ENCODE measurements at regions not wholly inside any gene's neighbourhood (a gene's known extent, or its start where the extent isn't known, plus 50 kb on each side); places are given as distances from the start of the nearest gene placed in this dataset.

- no peak overlapping the region for H4K8ac ChIP-seq (ENCODE audit: extremely low read depth, insufficient read depth, low read length)
- TF ChIP-seq KDM5A (IDR thresholded peaks at IDR 0.05; ENCODE audit: low read length), result no peak
- TF ChIP-seq POLR2AphosphoS5 (IDR thresholded peaks at IDR 0.05; ENCODE audit: low read depth, low read length), result no peak
- TF ChIP-seq PHF8 (conservative IDR thresholded peaks at IDR 0.05; ENCODE audit: low read depth, low read length), result no peak
- TF ChIP-seq RBBP5 (IDR thresholded peaks at IDR 0.05; ENCODE audit: borderline replicate concordance, low read depth, low read length), result no peak
- TF ChIP-seq, protein P1, sequence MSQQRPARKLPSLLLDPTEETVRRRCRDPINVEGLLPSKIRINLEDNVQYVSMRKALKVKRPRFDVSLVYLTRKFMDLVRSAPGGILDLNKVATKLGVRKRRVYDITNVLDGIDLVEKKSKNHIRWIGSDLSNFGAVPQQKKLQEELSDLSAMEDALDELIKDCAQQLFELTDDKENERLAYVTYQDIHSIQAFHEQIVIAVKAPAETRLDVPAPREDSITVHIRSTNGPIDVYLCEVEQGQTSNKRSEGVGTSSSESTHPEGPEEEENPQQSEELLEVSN (IDR thresholded peaks at IDR 0.05), result no peak
- TF ChIP-seq JUN (IDR thresholded peaks at IDR 0.05; ENCODE audit: low read depth, low read length), result no peak
- no peak for TF ChIP-seq JUND (IDR thresholded peaks at IDR 0.05; ENCODE audit: low read length)
- TF ChIP-seq, protein P2, sequence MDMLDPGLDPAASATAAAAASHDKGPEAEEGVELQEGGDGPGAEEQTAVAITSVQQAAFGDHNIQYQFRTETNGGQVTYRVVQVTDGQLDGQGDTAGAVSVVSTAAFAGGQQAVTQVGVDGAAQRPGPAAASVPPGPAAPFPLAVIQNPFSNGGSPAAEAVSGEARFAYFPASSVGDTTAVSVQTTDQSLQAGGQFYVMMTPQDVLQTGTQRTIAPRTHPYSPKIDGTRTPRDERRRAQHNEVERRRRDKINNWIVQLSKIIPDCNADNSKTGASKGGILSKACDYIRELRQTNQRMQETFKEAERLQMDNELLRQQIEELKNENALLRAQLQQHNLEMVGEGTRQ (IDR thresholded peaks at IDR 0.05; ENCODE audit: low read length), result no peak
- TF ChIP-seq CBX5 (IDR thresholded peaks at IDR 0.05; ENCODE audit: low read depth, low read length), result no peak
- no peak for TF ChIP-seq MAX (IDR thresholded peaks at IDR 0.05)
- TF ChIP-seq SP2 (IDR thresholded peaks at IDR 0.05; ENCODE audit: low read length), result no peak
- TF ChIP-seq HDAC2 (IDR thresholded peaks at IDR 0.05; ENCODE audit: borderline replicate concordance in 1 of 2, low read depth in 2 of 2, low read length in 2 of 2), result no peak
- no peak for TF ChIP-seq KDM4A (IDR thresholded peaks at IDR 0.05; ENCODE audit: low read depth, low read length, severe bottlenecking)
These were observed 120.4 kb upstream of the CDH9 start for GRCh38 chr5:27158775-27159174.

More at GRCh38 chr5:27158775-27159174, 120.4 kb upstream of the CDH9 start:
- DNase-seq (ENCODE audit: low read depth in 1 of 2, low spot score in 2 of 2) (no peak), FAIRE-seq (no peak)
- H2BK20ac ChIP-seq (ENCODE audit: low read length), result no peak overlapping the region
- no peaks in the 10 kb centered on the region for H3K23me2 ChIP-seq (ENCODE audit: low read depth, low read length)
- no peak overlapping the region for H2BK12ac ChIP-seq (ENCODE audit: low read depth, low read length)
- WGBS, 2 experiments (ENCODE audit: extremely low coverage in 1 of 2, insufficient coverage in 1 of 2, insufficient read length in 1 of 2, insufficient replicate concordance in 2 of 2, low coverage in 1 of 2, low lambda C conversion rate in 2 of 2, missing lambda C conversion rate in 1 of 2), result 100% methylated on average over 1 of the region's 1 CpG; no CpG with 5 or more reads in 1 of the 2 experiments
- no peak overlapping the region for H2BK120ac ChIP-seq (replicated peaks; ENCODE audit: low read depth, low read length)
- H2BK5ac ChIP-seq (ENCODE audit: low read depth, low read length), result no peak overlapping the region
- H3K9ac ChIP-seq (replicated peaks in 1 of 4; ENCODE audit: extremely low read depth in 1 of 4, low read depth in 3 of 4, low read length in 3 of 4), result no peak overlapping the region
- no peak overlapping the region for H3K56ac ChIP-seq (replicated peaks; ENCODE audit: insufficient read length, low read depth, low read length)
- no peak overlapping the region for H3K18ac ChIP-seq (ENCODE audit: extremely low read depth, low read length)
- H3K23ac ChIP-seq (ENCODE audit: insufficient read length), result no peak overlapping the region
- H3K79me2 ChIP-seq (ENCODE audit: control insufficient read depth in 1 of 2, insufficient read depth in 2 of 2, low read length in 2 of 2), result no peaks in the 10 kb centered on the region
- no peaks in the 10 kb centered on the region for H3K79me1 ChIP-seq (ENCODE audit: low read depth, low read length)
- H3K27ac ChIP-seq (ENCODE audit: low read depth, low read length), result no peak overlapping the region
- H3K27me3 ChIP-seq (replicated peaks in 1 of 4; ENCODE audit: control insufficient read depth in 3 of 4, extremely low read depth in 1 of 4, insufficient read depth in 3 of 4, low read length in 3 of 4), result no peaks in the 10 kb centered on the region
- no peak overlapping the region for H2AFZ ChIP-seq (ENCODE audit: low read length)
- peaks cover 23 to 29% of the 10 kb centered on the region in 2 experiments for H3K9me3 ChIP-seq (ENCODE audit: insufficient read depth in 2 of 2, low read depth in 1 of 2, low read length in 1 of 2)
- no peak overlapping the region for H4K5ac ChIP-seq (ENCODE audit: insufficient read length, low read depth, low read length)
- H3K4ac ChIP-seq (replicated peaks; ENCODE audit: insufficient read length, low read depth, low read length), result no peak overlapping the region
- H3K14ac ChIP-seq (ENCODE audit: insufficient read length), result no peak overlapping the region
- H3K4me1 ChIP-seq (replicated peaks in 1 of 4; ENCODE audit: control insufficient read depth in 3 of 4, insufficient read depth in 4 of 4, low read length in 3 of 4), result 0 out of 7 replicates have a peak, but pooled peaks cover 0 to 2% (median 0%) of the 10 kb centered on the region in 4 experiments
- H3K36me3 ChIP-seq (ENCODE audit: control insufficient read depth in 2 of 4, insufficient read depth in 4 of 4, low read length in 3 of 4), result peaks cover 0 to 5% (median 0%) of the 10 kb centered on the region in 4 experiments; a peak in 1 of 8 replicates
- no peaks in the 10 kb centered on the region for H4K20me1 ChIP-seq (replicated peaks in 1 of 2; ENCODE audit: control insufficient read depth in 1 of 2, insufficient read depth in 2 of 2, low read length in 2 of 2)
- no peak overlapping the region for H3K4me3 ChIP-seq (ENCODE audit: extremely low read depth in 1 of 4, insufficient read depth in 2 of 4, low read depth in 3 of 4, low read length in 4 of 4)
- H2BK15ac ChIP-seq (ENCODE audit: low read length), result no peak overlapping the region
- no peak overlapping the region for H3K4me2 ChIP-seq (ENCODE audit: insufficient read depth in 1 of 2, low read depth in 2 of 2, low read length in 2 of 2)
- H2AK5ac ChIP-seq (ENCODE audit: low read depth, low read length), result no peak overlapping the region
- H4K91ac ChIP-seq (replicated peaks; ENCODE audit: insufficient read length, low read length), result no peak overlapping the region
- CTCF ChIA-PET (ENCODE audit: partially characterized antibody), result no interaction called here
- POLR2A ChIA-PET (ENCODE audit: partially characterized antibody), result no interaction called here

All from H1 (cell line).